IMR-90 (cell line): ENCODE measurements at regions not wholly inside any gene's neighbourhood (a gene's known extent, or its start where the extent isn't known, plus 50 kb on each side); places are given as distances from the start of the nearest gene placed in this dataset.

Experiments
- ATAC-seq: fragments of 200-7000 bp; cut with Tn5 transposase; 2 replicates; pipeline ENCODE4 v1.9.1; 2020; ENCODE audit warnings: low read depth, mild to moderate bottlenecking, moderate library complexity
- BruUV-seq: library from RNA; stranded (reverse); fragments of 400-500 nt; replicated peaks from 2 replicates; lab custom pipeline; 2021; lab: Mats Ljungman, UMichigan
- CTCF ChIA-PET: fragments of 300-600 bp; formaldehyde crosslinking; extraction: SDS; loops from one replicate; lab custom pipeline; 2021; ENCODE audit warnings: antibody characterized with exemption; lab: Yijun Ruan, JAX
- POLR2A ChIA-PET: fragments of 300-600 bp; sonication (Branson Sonifier 250); formaldehyde crosslinking; loops from one replicate; lab custom pipeline; 2022; ENCODE audit warnings: antibody characterized with exemption; ENCODE audit not compliant: unreplicated experiment; lab: Charles Lee
- DNase-seq: peaks from one replicate; pipeline ENCODE4 v3.0.0; 2013
- H2AFZ ChIP-seq: replicated peaks from 2 replicates; pipeline ENCODE3; 2013; ENCODE audit warnings: low read length, mild to moderate bottlenecking; ENCODE audit not compliant: poor library complexity
- H2AK5ac ChIP-seq: 2 replicates; pipeline ENCODE4 v1.6.1; 2013; ENCODE audit warnings: low read depth, low read length, inconsistent platforms
- H2AK9ac ChIP-seq: replicated peaks from 2 replicates; pipeline ENCODE3; 2013; ENCODE audit warnings: mild to moderate bottlenecking, low read depth, low read length, moderate library complexity; ENCODE audit not compliant: poor library complexity
- H2BK120ac ChIP-seq: 2 replicates; pipeline ENCODE4 v1.6.1; 2013; ENCODE audit warnings: low read depth, low read length, inconsistent platforms
- H2BK15ac ChIP-seq: 3 replicates; pipeline ENCODE4 v1.6.1; 2013; ENCODE audit warnings: low read depth, low read length, inconsistent platforms
- H2BK20ac ChIP-seq: 2 replicates; pipeline ENCODE4 v1.6.1; 2013; ENCODE audit warnings: low read depth, mild to moderate bottlenecking, inconsistent platforms, low read length, moderate library complexity
- H2BK5ac ChIP-seq: 2 replicates; pipeline ENCODE4 v1.6.1; 2013; ENCODE audit warnings: mild to moderate bottlenecking, low read depth, low read length, inconsistent platforms; ENCODE audit not compliant: poor library complexity, severe bottlenecking
- H3K14ac ChIP-seq: replicated peaks from 2 replicates; pipeline ENCODE4 v1.6.1; 2013; ENCODE audit warnings: low read depth, low read length, inconsistent platforms
- H3K18ac ChIP-seq: 2 replicates; pipeline ENCODE4 v1.6.1; 2013; ENCODE audit warnings: low read depth, low read length, control low read depth
- H3K23ac ChIP-seq: 2 replicates; pipeline ENCODE4 v1.6.1; 2013; ENCODE audit warnings: low read depth, low read length, inconsistent platforms
- H3K27ac ChIP-seq: 2 replicates; pipeline ENCODE4 v1.5.1; 2013; ENCODE audit warnings: mild to moderate bottlenecking, control low read depth, low read length; ENCODE audit not compliant: insufficient read depth
- H3K27me3 ChIP-seq: 2 replicates; pipeline ENCODE4 v1.6.1; 2013; ENCODE audit warnings: low read length; ENCODE audit not compliant: control insufficient read depth, insufficient read depth
- H3K36me3 ChIP-seq: 2 replicates; pipeline ENCODE4 v1.6.1; 2013; ENCODE audit warnings: low read length, mixed read lengths; ENCODE audit not compliant: control insufficient read depth, insufficient read depth
- H3K4ac ChIP-seq: 2 replicates; pipeline ENCODE4 v1.6.1; 2013; ENCODE audit warnings: low read depth, low read length, inconsistent platforms
- H3K4me1 ChIP-seq: 2 replicates; pipeline ENCODE4 v1.6.1; 2013; ENCODE audit warnings: low read length, mixed read lengths; ENCODE audit not compliant: control insufficient read depth, insufficient read depth
- H3K4me2 ChIP-seq: 2 replicates; pipeline ENCODE4 v1.6.1; 2013; ENCODE audit warnings: low read depth, mild to moderate bottlenecking, control low read depth, low read length, moderate library complexity
- H3K4me3 ChIP-seq: 2 replicates; pipeline ENCODE4 v1.5.1; 2013; ENCODE audit warnings: low read depth, mild to moderate bottlenecking, control low read depth, low read length, moderate library complexity; ENCODE audit not compliant: insufficient read depth
- H3K56ac ChIP-seq: 2 replicates; pipeline ENCODE4 v1.6.1; 2013; ENCODE audit warnings: low read length, inconsistent platforms; ENCODE audit not compliant: insufficient read depth; ENCODE audit errors: extremely low read depth
- H3K79me1 ChIP-seq, 2 experiments: 2 replicates each; pipeline ENCODE4 v1.6.1; 2013; ENCODE audit warnings: low read length in 2 of 2, inconsistent platforms in 1 of 2, low read depth in 1 of 2
- H3K9ac ChIP-seq: 2 replicates; pipeline ENCODE4 v1.6.1; 2013; ENCODE audit warnings: low read depth, low read length, control low read depth
- H3K9me1 ChIP-seq: 2 replicates; pipeline ENCODE4 v1.6.1; 2013; ENCODE audit warnings: low read length, inconsistent platforms; ENCODE audit not compliant: insufficient read depth
- H3K9me3 ChIP-seq: 2 replicates; pipeline ENCODE4 v1.6.1; 2013; ENCODE audit warnings: low read length; ENCODE audit not compliant: control insufficient read depth, insufficient read depth
- H4K20me1 ChIP-seq: 2 replicates; pipeline ENCODE4 v1.6.1; 2013; ENCODE audit warnings: low read length, inconsistent platforms; ENCODE audit not compliant: insufficient read depth
- H4K5ac ChIP-seq: 2 replicates; pipeline ENCODE4 v1.6.1; 2013; ENCODE audit warnings: mild to moderate bottlenecking, low read depth, low read length, control low read depth
- H4K8ac ChIP-seq, 2 experiments: 2 replicates each; pipeline ENCODE4 v1.6.1; 2013; ENCODE audit warnings: low read depth in 2 of 2, low read length in 2 of 2, control low read depth in 1 of 2, inconsistent platforms in 1 of 2
- H4K91ac ChIP-seq: 2 replicates; pipeline ENCODE4 v1.6.1; 2013; ENCODE audit warnings: low read depth, low read length, inconsistent platforms; ENCODE audit not compliant: insufficient read depth
- MAFK ChIP-seq: IDR thresholded peaks from 2 replicates; pipeline ENCODE4 v1.6.1; 2012; ENCODE audit warnings: low read depth, low read length, improper control_type of control experiment
- MAZ ChIP-seq: IDR thresholded peaks from 2 replicates; pipeline ENCODE4 v1.6.1; 2012; ENCODE audit warnings: low read depth, mild to moderate bottlenecking, low read length, improper control_type of control experiment, moderate library complexity, borderline replicate concordance
- NFE2L2 ChIP-seq: fragments of 150-350 bp; IDR thresholded peaks from 2 replicates; pipeline ENCODE4 v1.6.1; 2016; ENCODE audit warnings: low read depth, mild to moderate bottlenecking, low read length
- POLR2A ChIP-seq: IDR thresholded peaks from 2 replicates; pipeline ENCODE4 v1.6.1; 2012; ENCODE audit warnings: mild to moderate bottlenecking, low read depth, low read length
- RAD21 ChIP-seq: IDR thresholded peaks from 2 replicates; pipeline ENCODE4 v1.6.1; 2012; ENCODE audit warnings: low read length, improper control_type of control experiment
- RCOR1 ChIP-seq: IDR thresholded peaks from 2 replicates; pipeline ENCODE4 v1.6.1; 2012; ENCODE audit warnings: mild to moderate bottlenecking, low read length, improper control_type of control experiment; ENCODE audit not compliant: insufficient replicate concordance
- dilution Hi-C: fragments of 300-500 bp; cut with HindIII; formaldehyde crosslinking; loops from one replicate; pipeline ENCODE4 v1.14.3; 2018; ENCODE audit warnings: low sequenced_read_pairs; ENCODE audit not compliant: unreplicated experiment
- in situ Hi-C: fragments of 300-500 bp; cut with MboI; formaldehyde crosslinking; loops from 3 replicates; pipeline ENCODE4 v1.14.3; 2019; ENCODE audit warnings: low sequenced_read_pairs, inconsistent platforms, mixed read lengths
- intact Hi-C: fragments of 100-400 bp; cut with micrococcal nuclease; formaldehyde crosslinking; loops from 2 replicates; pipeline ENCODE4 v1.10.0; 2022
- TF ChIP-seq, protein P1 (sequence below): fragments of 150-350 bp; IDR thresholded peaks from 2 replicates; pipeline ENCODE4 v1.6.1; 2016; ENCODE audit warnings: low read depth, mild to moderate bottlenecking, low read length, moderate library complexity, borderline replicate concordance
- TF ChIP-seq, protein P2 (sequence below): fragments of 150-350 bp; IDR thresholded peaks from 2 replicates; pipeline ENCODE4 v1.6.1; 2017; ENCODE audit warnings: mild to moderate bottlenecking, antibody characterized with exemption, low read length, low read depth
- TF ChIP-seq, protein P3 (sequence below): conservative IDR thresholded peaks from 2 replicates; pipeline ENCODE4 v1.5.1; 2012; ENCODE audit warnings: mild to moderate bottlenecking, low read depth, low read length, improper control_type of control experiment

DNA sequence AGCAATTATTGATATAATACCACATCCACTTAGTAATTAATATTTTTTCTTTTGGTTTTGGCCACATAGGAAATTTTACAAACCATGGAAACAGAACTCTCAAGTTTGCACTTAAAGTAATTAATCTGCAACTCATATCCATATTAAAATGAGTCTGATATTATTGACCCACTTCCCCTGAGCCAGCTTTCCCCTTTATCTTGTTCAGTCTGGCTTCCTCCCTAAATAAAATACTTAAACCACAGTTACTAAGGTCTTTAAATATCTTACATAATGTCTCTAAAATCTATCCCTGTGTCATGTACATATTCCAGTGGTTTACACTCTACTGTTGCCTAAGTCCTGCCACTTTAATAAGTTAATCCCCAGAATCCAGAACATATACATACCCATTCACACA is 564.9 kb upstream of the FSHR start:
- no peak overlapping the region for H4K8ac ChIP-seq
- H4K20me1 ChIP-seq: no peaks in the 10 kb centered on the region
- BruUV-seq: no TSS peak
- H3K4me1 ChIP-seq: no peaks in the 10 kb centered on the region
- no peak overlapping the region for H2BK15ac ChIP-seq
- H3K9me1 ChIP-seq: no peaks in the 10 kb centered on the region
- ATAC-seq (no peak), DNase-seq (no peak)
- in situ Hi-C loops: no loop called here
- H4K91ac ChIP-seq: no peak overlapping the region
- H3K23ac ChIP-seq: no peak overlapping the region
- no peaks in the 10 kb centered on the region for H3K27me3 ChIP-seq
- H3K4ac ChIP-seq: no peak overlapping the region
- no peak overlapping the region for H2AK9ac ChIP-seq
- ChIA-PET CTCF (no interaction called here), POLR2A (no interaction called here)
- no peak overlapping the region for H2BK5ac ChIP-seq
- no peak overlapping the region for H3K27ac ChIP-seq
- H3K9ac ChIP-seq: no peak overlapping the region
- H3K36me3 ChIP-seq: no peaks in the 10 kb centered on the region
- no peak overlapping the region for H3K4me2 ChIP-seq
- H3K4me3 ChIP-seq: no peak overlapping the region
- no peaks in the 10 kb centered on the region for H3K79me1 ChIP-seq
- no peak overlapping the region for H2BK120ac ChIP-seq
- H2BK20ac ChIP-seq: no peak overlapping the region
- H2AK5ac ChIP-seq: no peak overlapping the region
- H3K9me3 ChIP-seq: peaks cover 6% of the 10 kb centered on the region
- no peak overlapping the region for H3K14ac ChIP-seq
- no peak overlapping the region for H4K5ac ChIP-seq
- intact Hi-C loops: no loop called here
- no peak overlapping the region for H2AFZ ChIP-seq
- H3K18ac ChIP-seq: no peak overlapping the region
- TF ChIP-seq RAD21 (no peak), NFE2L2 (no peak), MAFK (no peak), MAZ (no peak), RCOR1 (no peak), POLR2A (no peak)
- TF ChIP-seq, protein P1, sequence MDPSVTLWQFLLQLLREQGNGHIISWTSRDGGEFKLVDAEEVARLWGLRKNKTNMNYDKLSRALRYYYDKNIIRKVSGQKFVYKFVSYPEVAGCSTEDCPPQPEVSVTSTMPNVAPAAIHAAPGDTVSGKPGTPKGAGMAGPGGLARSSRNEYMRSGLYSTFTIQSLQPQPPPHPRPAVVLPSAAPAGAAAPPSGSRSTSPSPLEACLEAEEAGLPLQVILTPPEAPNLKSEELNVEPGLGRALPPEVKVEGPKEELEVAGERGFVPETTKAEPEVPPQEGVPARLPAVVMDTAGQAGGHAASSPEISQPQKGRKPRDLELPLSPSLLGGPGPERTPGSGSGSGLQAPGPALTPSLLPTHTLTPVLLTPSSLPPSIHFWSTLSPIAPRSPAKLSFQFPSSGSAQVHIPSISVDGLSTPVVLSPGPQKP: no peak
- TF ChIP-seq, protein P2, sequence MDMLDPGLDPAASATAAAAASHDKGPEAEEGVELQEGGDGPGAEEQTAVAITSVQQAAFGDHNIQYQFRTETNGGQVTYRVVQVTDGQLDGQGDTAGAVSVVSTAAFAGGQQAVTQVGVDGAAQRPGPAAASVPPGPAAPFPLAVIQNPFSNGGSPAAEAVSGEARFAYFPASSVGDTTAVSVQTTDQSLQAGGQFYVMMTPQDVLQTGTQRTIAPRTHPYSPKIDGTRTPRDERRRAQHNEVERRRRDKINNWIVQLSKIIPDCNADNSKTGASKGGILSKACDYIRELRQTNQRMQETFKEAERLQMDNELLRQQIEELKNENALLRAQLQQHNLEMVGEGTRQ: no peak
- TF ChIP-seq, protein P3, sequence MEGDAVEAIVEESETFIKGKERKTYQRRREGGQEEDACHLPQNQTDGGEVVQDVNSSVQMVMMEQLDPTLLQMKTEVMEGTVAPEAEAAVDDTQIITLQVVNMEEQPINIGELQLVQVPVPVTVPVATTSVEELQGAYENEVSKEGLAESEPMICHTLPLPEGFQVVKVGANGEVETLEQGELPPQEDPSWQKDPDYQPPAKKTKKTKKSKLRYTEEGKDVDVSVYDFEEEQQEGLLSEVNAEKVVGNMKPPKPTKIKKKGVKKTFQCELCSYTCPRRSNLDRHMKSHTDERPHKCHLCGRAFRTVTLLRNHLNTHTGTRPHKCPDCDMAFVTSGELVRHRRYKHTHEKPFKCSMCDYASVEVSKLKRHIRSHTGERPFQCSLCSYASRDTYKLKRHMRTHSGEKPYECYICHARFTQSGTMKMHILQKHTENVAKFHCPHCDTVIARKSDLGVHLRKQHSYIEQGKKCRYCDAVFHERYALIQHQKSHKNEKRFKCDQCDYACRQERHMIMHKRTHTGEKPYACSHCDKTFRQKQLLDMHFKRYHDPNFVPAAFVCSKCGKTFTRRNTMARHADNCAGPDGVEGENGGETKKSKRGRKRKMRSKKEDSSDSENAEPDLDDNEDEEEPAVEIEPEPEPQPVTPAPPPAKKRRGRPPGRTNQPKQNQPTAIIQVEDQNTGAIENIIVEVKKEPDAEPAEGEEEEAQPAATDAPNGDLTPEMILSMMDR: no peak
- dilution Hi-C loops: no loop called here
- H3K56ac ChIP-seq: no peak overlapping the region
